Adrenal gland (tissue), 9 donors: ENCODE measurements at regions not wholly inside any gene's neighbourhood (a gene's known extent, or its start where the extent isn't known, plus 50 kb on each side); places are given as distances from the start of the nearest gene placed in this dataset.

Source experiments
- DNase-seq, 7 donors: peaks; one replicate each; pipeline ENCODE4 v3.0.0-alpha.2; 2019 to 2020
- H3K27ac ChIP-seq, 5 donors: fragments of 200-600 bp; sonication (generic) in 4 of 5; 1 replicate in 3 of 5; 2 replicates in 2 of 5; pipeline versions ENCODE4 v1.5.1 to v1.8.0; 2016 to 2020; ENCODE audit warnings: mild to moderate bottlenecking in 1 of 5
- H3K27me3 ChIP-seq: fragments of 200-600 bp; 2 replicates; pipeline ENCODE4 v1.8.0; 2021
- H3K36me3 ChIP-seq, 2 donors: fragments of 200-600 bp; replicated peaks in 1 of 2; 1 replicate in 1 of 2; 2 replicates in 1 of 2; pipeline versions ENCODE4 v1.5.1 to v1.8.0; 2018 to 2022
- H3K4me1 ChIP-seq, 2 donors: fragments of 200-600 bp; replicated peaks in 1 of 2; 1 replicate in 1 of 2; 2 replicates in 1 of 2; pipeline versions ENCODE4 v1.5.1 to v1.8.0; 2018 to 2021
- H3K4me3 ChIP-seq, 4 donors: fragments of 200-600 bp; sonication (generic) in 3 of 4; one replicate each; pipeline ENCODE4 v1.5.1; 2016 to 2018
- H3K9me3 ChIP-seq, 3 donors: fragments of 200-600 bp; sonication (generic) in 1 of 3; replicated peaks in 1 of 3; 1 replicate in 2 of 3; 2 replicates in 1 of 3; pipeline versions ENCODE4 v1.5.1 to v1.8.0; 2016 to 2021
- CTCF ChIP-seq, 6 experiments: fragments of 450-650 bp in 4 of 6; fragments of 200-600 bp in 2 of 6; sonication (generic) in 1 of 6; IDR thresholded peaks; 1 replicate in 5 of 6; 2 replicates in 1 of 6; pipeline versions ENCODE4 v1.5.1 to v1.8.0; 2016 to 2021; ENCODE audit warnings: antibody characterized with exemption in 6 of 6, mild to moderate bottlenecking in 2 of 6, moderate library complexity in 1 of 6
- POLR2A ChIP-seq, 2 donors: fragments of 450-650 bp; IDR thresholded peaks; one replicate each; pipeline ENCODE4 v1.6.1; 2017; ENCODE audit warnings: antibody characterized with exemption in 2 of 2, mild to moderate bottlenecking in 2 of 2, moderate library complexity in 1 of 2
- WGBS, 4 donors: extraction: QIAGEN DNeasy Blood & Tissue Kit in 2 of 4; methylation state at CpG; one replicate each; pipeline versions ENCODE4 v1.1.5 to v1.1.7; 2013 to 2017; 5-methylcytosine and 5-hydroxymethylcytosine counted together
- intact Hi-C, 2 donors: fragments of 100-400 bp; cut with DNase I; formaldehyde crosslinking; loops; one replicate each; pipeline versions ENCODE4 v1.14.1 to v1.15.0; 2022 to 2023
- donor health status: healthy with polysubstance abuse.
- donor health status: Bipolar disorder and iron deficiency.
- donor health status: DM: yes; HTN: yes; CAD: no.
- donor health status: DM: no; HTN: no; CAD: no.
- donor health status: DM: no; HTN: no; CAD: no.

GRCh38 chr18:22307528-22307927 lies 110.2 kb downstream of the CTAGE1 start:
- no peaks in the 10 kb centered on the region for H3K27me3 ChIP-seq
- TF ChIP-seq CTCF (IDR thresholded peaks at IDR 0.05): no peak
- no peak for TF ChIP-seq POLR2A (IDR thresholded peaks at IDR 0.05)
- 45 to 58% (median 53%) methylated on average over 2 of the region's 2 CpGs for WGBS, 4 donors
- no peak for DNase-seq
- H3K27ac ChIP-seq: no peak overlapping the region
- no peaks in the 10 kb centered on the region for H3K36me3 ChIP-seq
- no peaks in the 10 kb centered on the region for H3K9me3 ChIP-seq
- intact Hi-C loops: no loop called here
- no peak overlapping the region for H3K4me3 ChIP-seq
- no peaks in the 10 kb centered on the region for H3K4me1 ChIP-seq

- Histone ChIP-seq H3K27ac (no peak overlapping the region), H3K36me3 (no peaks in the 10 kb centered on the region), H3K4me3 (no peak overlapping the region), H3K4me1 (peaks cover 0 to 14% of the 10 kb centered on the region in 2 donors), H3K9me3 (no peaks in the 10 kb centered on the region), H3K27me3 (no peaks in the 10 kb centered on the region)
- TF ChIP-seq CTCF (IDR thresholded peaks at IDR 0.05): no peak
- TF ChIP-seq POLR2A (IDR thresholded peaks at IDR 0.05): no peak
- 86 to 92% (median 91%) methylated on average over 5 of the region's 5 CpGs for WGBS, 4 donors
- intact Hi-C loops: no loop called here
- DNase-seq: no peak
These were observed 113.8 kb downstream of the CTAGE1 start for GRCh38 chr18:22303927-22304326.

- DNase-seq: no peak
- Histone ChIP-seq H3K4me1 (peaks cover 0 to 14% of the 10 kb centered on the region in 2 donors), H3K36me3 (no peaks in the 10 kb centered on the region), H3K27ac (peak overlapping the region in 1 of 5 donors; percentile 13), H3K27me3 (no peaks in the 10 kb centered on the region), H3K4me3 (no peak overlapping the region), H3K9me3 (no peaks in the 10 kb centered on the region)
- intact Hi-C loops: no loop called here
- TF ChIP-seq POLR2A (IDR thresholded peaks at IDR 0.05) (no peak), CTCF (IDR thresholded peaks at IDR 0.05) (no peak)
- WGBS, 4 donors: 74 to 82% (median 77%) methylated on average over 6 of the region's 6 CpGs
These were observed 115.6 kb downstream of the CTAGE1 start for GRCh38 chr18:22302144-22302543.

- Histone ChIP-seq H3K27me3 (no peaks in the 10 kb centered on the region), H3K36me3 (no peaks in the 10 kb centered on the region), H3K4me3 (no peak overlapping the region), H3K9me3 (no peaks in the 10 kb centered on the region), H3K27ac (peak overlapping the region in 1 of 5 donors; percentile 13), H3K4me1 (peaks cover 0 to 14% of the 10 kb centered on the region in 2 donors)
- WGBS, 4 donors: 57 to 69% (median 60%) methylated on average over 10 of the region's 10 CpGs
- no peak for TF ChIP-seq POLR2A (IDR thresholded peaks at IDR 0.05)
- TF ChIP-seq CTCF (IDR thresholded peaks at IDR 0.05): no peak
- no peak for DNase-seq
- intact Hi-C loops: no loop called here
These were observed 116.8 kb downstream of the CTAGE1 start for GRCh38 chr18:22300665-22301636.
